Gastroesophageal sphincter (tissue), 3 donors: ENCODE measurements at regions not wholly inside any gene's neighbourhood (a gene's known extent, or its start where the extent isn't known, plus 50 kb on each side); places are given as distances from the start of the nearest gene placed in this dataset.

Experiments
- POLR2A ChIP-seq, 2 donors: fragments of 450-650 bp; IDR thresholded peaks; one replicate each; pipeline ENCODE4 v1.6.1; 2017; ENCODE audit warnings: antibody characterized with exemption in 2 of 2, mild to moderate bottlenecking in 2 of 2, moderate library complexity in 1 of 2
- TF ChIP-seq, protein P1 (sequence below), 4 experiments: fragments of 200-600 bp in 2 of 4; fragments of 450-650 bp in 2 of 4; sonication (generic) in 1 of 4; IDR thresholded peaks; one replicate each; pipeline ENCODE4 v1.5.1; 2017 to 2019; ENCODE audit warnings: antibody characterized with exemption in 4 of 4, mild to moderate bottlenecking in 2 of 4, moderate library complexity in 2 of 4

DNA sequence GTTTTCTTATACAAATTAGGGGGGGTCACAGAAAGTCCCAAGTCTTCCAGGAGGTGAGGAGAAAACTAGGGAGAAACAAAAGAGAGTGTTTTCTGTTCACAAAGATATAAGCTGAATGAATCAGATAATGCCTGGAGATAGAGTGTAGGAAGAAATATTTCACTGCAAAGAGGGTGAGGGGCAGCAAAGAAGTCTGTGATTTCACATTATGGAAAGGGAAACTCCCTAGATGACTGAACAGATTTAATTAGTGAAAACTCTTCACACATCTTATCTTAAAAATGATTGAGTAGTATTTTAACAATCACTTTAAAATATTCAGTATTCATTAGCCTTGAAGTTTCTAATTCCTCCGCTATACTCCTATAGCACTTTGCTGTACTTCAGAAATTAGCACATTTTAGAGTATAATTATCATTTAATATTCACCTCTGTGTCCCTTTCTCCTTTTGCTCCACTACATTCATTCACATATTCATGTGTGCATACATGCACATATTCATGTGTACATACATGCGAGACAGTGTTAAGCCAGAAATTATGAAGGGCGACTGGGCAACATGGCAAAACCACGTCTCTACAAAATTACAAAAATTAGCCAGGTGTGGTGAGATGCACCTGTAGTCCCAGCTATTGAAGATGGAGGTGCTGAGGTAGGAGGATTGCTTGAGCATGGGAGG is 332.2 kb downstream of the HTR1A start:
- TF ChIP-seq, protein P1, sequence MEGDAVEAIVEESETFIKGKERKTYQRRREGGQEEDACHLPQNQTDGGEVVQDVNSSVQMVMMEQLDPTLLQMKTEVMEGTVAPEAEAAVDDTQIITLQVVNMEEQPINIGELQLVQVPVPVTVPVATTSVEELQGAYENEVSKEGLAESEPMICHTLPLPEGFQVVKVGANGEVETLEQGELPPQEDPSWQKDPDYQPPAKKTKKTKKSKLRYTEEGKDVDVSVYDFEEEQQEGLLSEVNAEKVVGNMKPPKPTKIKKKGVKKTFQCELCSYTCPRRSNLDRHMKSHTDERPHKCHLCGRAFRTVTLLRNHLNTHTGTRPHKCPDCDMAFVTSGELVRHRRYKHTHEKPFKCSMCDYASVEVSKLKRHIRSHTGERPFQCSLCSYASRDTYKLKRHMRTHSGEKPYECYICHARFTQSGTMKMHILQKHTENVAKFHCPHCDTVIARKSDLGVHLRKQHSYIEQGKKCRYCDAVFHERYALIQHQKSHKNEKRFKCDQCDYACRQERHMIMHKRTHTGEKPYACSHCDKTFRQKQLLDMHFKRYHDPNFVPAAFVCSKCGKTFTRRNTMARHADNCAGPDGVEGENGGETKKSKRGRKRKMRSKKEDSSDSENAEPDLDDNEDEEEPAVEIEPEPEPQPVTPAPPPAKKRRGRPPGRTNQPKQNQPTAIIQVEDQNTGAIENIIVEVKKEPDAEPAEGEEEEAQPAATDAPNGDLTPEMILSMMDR (IDR thresholded peaks at IDR 0.05): no peak
- TF ChIP-seq POLR2A (IDR thresholded peaks at IDR 0.05): no peak
